B cell (primary cell): ENCODE measurements at regions not wholly inside any gene's neighbourhood (a gene's known extent, or its start where the extent isn't known, plus 50 kb on each side); places are given as distances from the start of the nearest gene placed in this dataset.

Experiments used
- ATAC-seq: fragments of 200-7000 bp; cut with Tn5 transposase; one replicate; pipeline ENCODE4 v1.10.0; 2021; ENCODE audit warnings: low read depth, mild to moderate bottlenecking, moderate number of reproducible peaks, moderate library complexity
- CTCF ChIA-PET: fragments of 350-600 bp; sonication (Branson Sonifier 250); formaldehyde crosslinking; loops from one replicate; lab custom pipeline; 2021; ENCODE audit warnings: antibody characterized with exemption, inconsistent platforms; lab: Charles Lee
- POLR2A ChIA-PET: fragments of 350-600 bp; sonication (Branson Sonifier 250); formaldehyde crosslinking; loops from one replicate; lab custom pipeline; 2021; ENCODE audit warnings: antibody characterized with exemption; lab: Charles Lee
- DNase-seq: peaks from one replicate; pipeline ENCODE4 v3.0.0; 2013
- H2AFZ ChIP-seq: 2 replicates; pipeline ENCODE4 v1.6.1; 2012; ENCODE audit warnings: mild to moderate bottlenecking, low read depth, low read length; ENCODE audit not compliant: insufficient read depth, poor library complexity, severe bottlenecking
- H3K27ac ChIP-seq, 2 donors: 1 replicate in 1 of 2; 2 replicates in 1 of 2; pipeline ENCODE4 v1.5.1; 2012 to 2013; ENCODE audit warnings: low read length in 2 of 2, mild to moderate bottlenecking in 2 of 2, moderate library complexity in 1 of 2
- H3K27me3 ChIP-seq, 4 experiments: fragments of 200-600 bp in 1 of 4; sonication (generic) in 1 of 4; replicated peaks in 1 of 4; 1 replicate in 2 of 4; 2 replicates in 2 of 4; pipeline versions ENCODE4 v1.6.1 to v1.7.0; 2013 to 2016; ENCODE audit warnings: low read length in 3 of 4, mild to moderate bottlenecking in 2 of 4, mixed read lengths in 1 of 4, moderate library complexity in 1 of 4; ENCODE audit not compliant: insufficient read depth in 4 of 4, control insufficient read depth in 3 of 4; ENCODE audit errors: control extremely low read depth in 1 of 4
- H3K36me3 ChIP-seq, 2 experiments: replicated peaks in 1 of 2; 1 replicate in 1 of 2; 2 replicates in 1 of 2; pipeline versions ENCODE4 v1.6.1 to v1.7.1; 2013; ENCODE audit warnings: low read length in 1 of 2; ENCODE audit not compliant: insufficient read depth in 2 of 2, control insufficient read depth in 1 of 2; ENCODE audit errors: control extremely low read depth in 1 of 2, extremely low read depth in 1 of 2
- H3K4me1 ChIP-seq, 2 donors: fragments of 200-600 bp in 1 of 2; sonication (generic) in 1 of 2; 1 replicate in 1 of 2; 2 replicates in 1 of 2; pipeline versions ENCODE4 v1.5.1 to v1.6.1; 2013 to 2017; ENCODE audit warnings: low read length in 2 of 2; ENCODE audit not compliant: control insufficient read depth in 2 of 2, insufficient read depth in 2 of 2
- H3K4me2 ChIP-seq: replicated peaks from 2 replicates; pipeline ENCODE3; 2012; ENCODE audit warnings: mild to moderate bottlenecking, low read depth, low read length; ENCODE audit not compliant: poor library complexity, severe bottlenecking
- H3K4me3 ChIP-seq, 5 experiments: fragments of 200-600 bp in 1 of 5; sonication (generic) in 1 of 5; 1 replicate in 3 of 5; 2 replicates in 2 of 5; pipeline versions ENCODE4 v1.5.1 to v1.7.0; 2011 to 2016; ENCODE audit warnings: low read length in 4 of 5, mild to moderate bottlenecking in 4 of 5, low read depth in 2 of 5, control low read depth in 1 of 5, moderate library complexity in 1 of 5; ENCODE audit not compliant: insufficient read depth in 1 of 5; ENCODE audit errors: control extremely low read depth in 1 of 5, extremely low read depth in 1 of 5
- H3K79me2 ChIP-seq: fragments of 200-600 bp; sonication (generic); one replicate; pipeline ENCODE4 v1.6.0; 2016; ENCODE audit warnings: low read length; ENCODE audit not compliant: control insufficient read depth, insufficient read depth
- H3K9ac ChIP-seq: fragments of 200-600 bp; sonication (generic); 2 replicates; pipeline ENCODE4 v1.6.1; 2017; ENCODE audit warnings: mild to moderate bottlenecking, low read length, moderate library complexity
- H3K9me3 ChIP-seq, 3 donors: one replicate each; pipeline versions ENCODE4 v1.6.1 to v1.7.1; 2013; ENCODE audit warnings: low read length in 2 of 3; ENCODE audit not compliant: control insufficient read depth in 2 of 3, insufficient read depth in 1 of 3; ENCODE audit errors: control extremely low read depth in 1 of 3
- H4K20me1 ChIP-seq: 2 replicates; pipeline ENCODE4 v1.6.0; 2012; ENCODE audit warnings: mild to moderate bottlenecking, low read length; ENCODE audit not compliant: insufficient read depth, control insufficient read depth, poor library complexity, severe bottlenecking
- H3K27ac Mint-ChIP-seq: one replicate; pipeline ENCODE4 v1.8.0; 2021; ENCODE audit warnings: mixed read lengths
- H3K27me3 Mint-ChIP-seq: one replicate; pipeline ENCODE4 v1.8.0; 2021; ENCODE audit warnings: mixed read lengths
- H3K4me1 Mint-ChIP-seq: one replicate; pipeline ENCODE4 v1.8.0; 2021; ENCODE audit warnings: mixed read lengths
- H3K4me3 Mint-ChIP-seq: one replicate; pipeline ENCODE4 v1.8.0; 2021; ENCODE audit warnings: mixed read lengths
- H3K9me3 Mint-ChIP-seq: one replicate; pipeline ENCODE4 v1.8.0; 2022; ENCODE audit warnings: mixed read lengths; ENCODE audit not compliant: insufficient read depth
- CTCF ChIP-seq: fragments of 200-600 bp; IDR thresholded peaks from one replicate; pipeline ENCODE4 v1.8.0; 2022; ENCODE audit warnings: antibody characterized with exemption, mild to moderate bottlenecking
- EZH2 ChIP-seq: IDR thresholded peaks from 2 replicates; pipeline ENCODE4 v1.6.1; 2012; ENCODE audit warnings: borderline replicate concordance, low read depth, mild to moderate bottlenecking, moderate library complexity, low read length; ENCODE audit not compliant: insufficient read depth, poor library complexity, severe bottlenecking
- whole genome bisulfite sequencing: methylation state at CpG from one replicate; pipeline ENCODE4 v1.1.5; 2013; ENCODE audit warnings: missing lambda C conversion rate; ENCODE audit not compliant: insufficient coverage; 5-methylcytosine and 5-hydroxymethylcytosine counted together
- intact Hi-C: fragments of 100-400 bp; cut with micrococcal nuclease; formaldehyde crosslinking; loops from one replicate; pipeline ENCODE4 v1.10.0; 2022

- H3K4me2 ChIP-seq, result no peak overlapping the region
- intact Hi-C loops, result no loop called here
- POLR2A ChIA-PET, result no interaction called here
Observed at GRCh38 chr9:134551644-134552348, 89.8 kb upstream of the COL5A1 start.

More at GRCh38 chr9:134551644-134552348, 89.8 kb upstream of the COL5A1 start:
- no peaks in the 10 kb centered on the region for H3K79me2 ChIP-seq
- peaks cover 0 to 13% (median 1%) of the 10 kb centered on the region in 4 experiments for H3K27me3 ChIP-seq
- WGBS, result 6% methylated on average over 17 of the region's 24 CpGs
- no peak overlapping the region for H3K27ac ChIP-seq
- DNase-seq (no peak), ATAC-seq (no peak)
- Mint-ChIP-seq H3K4me3 (no peak overlapping the region), H3K4me1 (no peaks in the 10 kb centered on the region), H3K9me3 (no peaks in the 10 kb centered on the region), H3K27me3 (peaks cover 15% of the 10 kb centered on the region), H3K27ac (no peak overlapping the region)
- no peaks in the 10 kb centered on the region for H4K20me1 ChIP-seq
- no peak overlapping the region for H3K4me3 ChIP-seq
- CTCF ChIA-PET, result no interaction called here
- no peak overlapping the region for H2AFZ ChIP-seq
- H3K36me3 ChIP-seq, result no peaks in the 10 kb centered on the region
- no peaks in the 10 kb centered on the region for H3K4me1 ChIP-seq
- H3K9me3 ChIP-seq, result peaks cover 0 to 13% (median 0%) of the 10 kb centered on the region in 3 donors
- H3K9ac ChIP-seq, result no peak overlapping the region
- no peak for TF ChIP-seq EZH2
- TF ChIP-seq CTCF, result no peak
